GM12865 (cell line): ENCODE measurements at regions not wholly inside any gene's neighbourhood (a gene's known extent, or its start where the extent isn't known, plus 50 kb on each side); places are given as distances from the start of the nearest gene placed in this dataset.

Source experiments
- DNase-seq: peaks from one replicate; pipeline ENCODE4 v3.0.0; 2010; ENCODE audit warnings: low read depth
- H3K4me3 ChIP-seq: 2 replicates; pipeline ENCODE4 v1.5.1; 2011; ENCODE audit warnings: mild to moderate bottlenecking, low read depth, low read length, control low read depth
- TF ChIP-seq, protein P1 (sequence below): IDR thresholded peaks from 2 replicates; pipeline ENCODE4 v1.5.1; 2011; ENCODE audit warnings: low read length, control low read depth, low read depth, inconsistent platforms; ENCODE audit not compliant: insufficient read depth; ENCODE audit errors: missing control alignments

DNA sequence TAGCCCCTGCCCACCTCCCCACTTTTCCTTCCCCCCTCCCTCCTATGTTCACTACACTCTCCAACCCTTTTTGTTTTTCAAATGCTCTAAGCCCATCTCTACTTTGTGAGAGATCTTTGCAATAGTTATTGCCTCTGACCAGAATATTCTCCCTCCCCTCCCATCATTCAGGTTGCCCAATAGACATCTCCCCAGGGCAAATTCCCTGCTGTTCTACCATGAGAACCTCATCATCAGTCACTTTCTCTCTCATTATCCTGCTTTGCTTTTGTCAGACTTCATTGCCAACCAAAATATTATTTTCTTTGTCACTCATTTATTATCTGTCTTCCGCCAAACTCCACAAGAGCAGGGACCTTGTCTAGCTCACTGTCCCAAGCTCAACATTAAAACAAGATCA, 268.2 kb upstream of the PPARGC1A start:
- TF ChIP-seq, protein P1, sequence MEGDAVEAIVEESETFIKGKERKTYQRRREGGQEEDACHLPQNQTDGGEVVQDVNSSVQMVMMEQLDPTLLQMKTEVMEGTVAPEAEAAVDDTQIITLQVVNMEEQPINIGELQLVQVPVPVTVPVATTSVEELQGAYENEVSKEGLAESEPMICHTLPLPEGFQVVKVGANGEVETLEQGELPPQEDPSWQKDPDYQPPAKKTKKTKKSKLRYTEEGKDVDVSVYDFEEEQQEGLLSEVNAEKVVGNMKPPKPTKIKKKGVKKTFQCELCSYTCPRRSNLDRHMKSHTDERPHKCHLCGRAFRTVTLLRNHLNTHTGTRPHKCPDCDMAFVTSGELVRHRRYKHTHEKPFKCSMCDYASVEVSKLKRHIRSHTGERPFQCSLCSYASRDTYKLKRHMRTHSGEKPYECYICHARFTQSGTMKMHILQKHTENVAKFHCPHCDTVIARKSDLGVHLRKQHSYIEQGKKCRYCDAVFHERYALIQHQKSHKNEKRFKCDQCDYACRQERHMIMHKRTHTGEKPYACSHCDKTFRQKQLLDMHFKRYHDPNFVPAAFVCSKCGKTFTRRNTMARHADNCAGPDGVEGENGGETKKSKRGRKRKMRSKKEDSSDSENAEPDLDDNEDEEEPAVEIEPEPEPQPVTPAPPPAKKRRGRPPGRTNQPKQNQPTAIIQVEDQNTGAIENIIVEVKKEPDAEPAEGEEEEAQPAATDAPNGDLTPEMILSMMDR, result no peak
- no peak overlapping the region for H3K4me3 ChIP-seq
- no peak for DNase-seq

DNA sequence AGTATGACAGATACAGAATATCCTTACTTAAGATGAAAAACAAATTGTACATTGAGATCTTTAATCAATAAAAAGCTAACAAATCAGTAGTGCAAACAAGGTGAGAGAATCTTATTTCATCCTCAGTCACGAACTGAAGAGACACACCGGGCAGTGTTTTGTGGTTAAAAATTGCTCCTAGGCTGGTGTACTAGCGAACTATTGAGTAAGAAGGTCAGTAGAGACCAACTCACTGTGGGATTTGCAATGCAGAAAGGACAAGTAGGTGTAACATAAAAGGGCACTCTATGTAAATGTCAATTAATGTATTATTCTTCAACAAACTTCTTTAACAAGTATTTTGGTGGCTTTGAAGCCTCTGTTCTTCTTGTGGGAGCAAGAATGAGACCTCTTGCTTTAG, 260.2 kb upstream of the PPARGC1A start:
- H3K4me3 ChIP-seq, result no peak overlapping the region
- DNase-seq, result no peak
- TF ChIP-seq, protein P1, result no peak

DNA sequence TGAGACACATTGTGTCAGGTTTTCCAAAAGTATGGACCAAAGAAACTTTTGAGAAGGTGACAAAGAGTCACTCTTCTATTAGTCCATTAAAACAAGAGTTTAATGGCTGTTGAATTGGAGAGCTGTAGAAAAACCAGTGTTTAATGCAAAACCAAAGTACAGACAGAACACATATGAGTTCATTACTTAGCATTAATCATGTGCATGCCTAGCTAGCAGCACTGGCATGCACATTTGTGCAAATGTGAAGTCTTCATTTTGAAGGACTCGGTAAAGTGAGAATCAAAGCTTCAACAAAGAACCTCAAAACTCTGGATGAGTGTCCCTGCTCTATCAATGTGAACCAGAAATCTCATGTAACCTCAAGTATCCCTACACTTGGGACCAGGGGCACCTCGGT, 256.3 kb upstream of the PPARGC1A start:
- no peak for DNase-seq
- TF ChIP-seq, protein P1, result no peak
- no peak overlapping the region for H3K4me3 ChIP-seq

DNA sequence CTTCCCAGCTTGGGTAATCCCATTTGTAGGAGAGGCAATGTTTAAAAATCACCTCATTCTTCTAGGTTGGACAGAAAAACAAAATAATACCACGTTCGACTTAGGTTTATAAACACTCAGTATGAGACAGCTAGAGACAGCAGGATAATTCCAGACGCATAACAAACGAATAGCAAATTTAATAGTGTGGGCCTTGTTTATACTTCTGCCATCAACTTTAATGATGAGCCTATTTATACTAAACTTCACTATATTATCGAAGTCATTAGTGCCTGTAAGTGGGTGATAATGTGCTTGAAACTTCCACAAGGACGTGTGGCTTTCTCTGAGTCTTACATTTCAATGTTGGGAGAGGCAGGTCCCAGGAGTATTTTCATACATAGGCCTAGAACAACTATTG, 255.7 kb upstream of the PPARGC1A start:
- DNase-seq, result no peak
- TF ChIP-seq, protein P1, result no peak
- H3K4me3 ChIP-seq, result no peak overlapping the region

DNA sequence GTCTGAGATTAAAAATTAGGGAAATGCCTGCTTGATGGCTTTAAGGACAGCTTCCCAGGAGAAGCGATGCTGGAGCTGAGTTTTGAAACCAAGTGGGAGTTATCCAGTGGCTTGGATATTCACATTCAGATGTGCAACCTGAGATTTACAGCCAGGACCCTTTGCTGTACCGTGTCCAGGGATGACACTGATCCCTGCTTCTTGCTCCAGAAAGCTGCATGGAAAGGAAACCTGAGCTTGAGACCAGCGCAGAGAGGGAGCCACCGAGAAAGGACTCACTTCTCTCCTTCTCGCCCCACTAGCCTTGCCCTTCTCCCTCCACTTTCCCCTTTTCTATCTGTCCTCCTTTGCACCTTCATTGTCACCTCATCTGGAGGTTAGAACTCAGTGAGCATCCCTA, 254.5 kb upstream of the PPARGC1A start:
- TF ChIP-seq, protein P1, result no peak
- DNase-seq, result no peak
- H3K4me3 ChIP-seq, result no peak overlapping the region

DNA sequence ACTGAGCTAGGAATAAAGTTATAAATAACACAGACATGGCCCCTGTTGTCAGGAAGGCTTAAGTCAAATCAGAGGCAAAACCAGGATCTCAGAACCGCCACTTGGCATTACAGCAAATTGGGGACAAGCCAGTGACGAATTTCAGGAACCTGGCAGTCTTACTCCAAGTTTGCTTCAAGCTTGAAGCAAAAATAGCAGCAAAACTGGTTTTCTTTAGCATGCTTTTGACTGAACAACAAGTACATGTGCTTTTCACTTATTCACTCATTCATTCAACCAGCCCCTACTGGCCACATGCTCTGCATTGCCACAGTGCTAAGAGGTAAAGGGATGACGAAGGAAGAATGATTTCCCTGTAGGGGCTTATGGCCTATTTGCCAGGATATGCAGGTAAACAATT, 253.9 kb upstream of the PPARGC1A start:
- no peak for DNase-seq
- H3K4me3 ChIP-seq, result no peak overlapping the region
- TF ChIP-seq, protein P1, result no peak

DNA sequence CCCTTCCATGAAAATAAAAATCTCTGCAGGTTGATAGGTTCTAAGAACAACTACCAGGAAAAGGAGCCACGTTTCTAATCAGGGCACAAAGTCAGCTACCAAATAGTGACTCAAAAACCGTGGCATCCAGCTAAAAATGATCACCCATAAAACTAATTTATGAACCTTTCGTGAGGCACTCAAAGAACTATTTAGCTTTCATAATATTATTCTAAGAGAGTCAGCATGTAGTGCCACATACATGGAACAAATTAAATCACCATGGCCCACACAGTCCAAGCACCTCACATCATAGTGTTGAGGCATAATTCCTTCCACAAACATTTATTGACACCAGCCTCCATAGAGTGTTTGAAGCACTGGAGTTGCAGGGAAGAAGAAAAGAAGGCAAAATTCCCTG, 252.0 kb upstream of the PPARGC1A start:
- TF ChIP-seq, protein P1, result no peak
- DNase-seq, result no peak
- no peak overlapping the region for H3K4me3 ChIP-seq
